ENCODE measurements at regions not wholly inside any gene's neighbourhood (a gene's known extent, or its start where the extent isn't known, plus 50 kb on each side); places are given as distances from the start of the nearest gene placed in this dataset.
"Not testable (repeated sequence)": the region's sequence is repeated elsewhere in the genome, so short reads cannot be mapped to it uniquely, and the experiment has no call there.

- Mint-ChIP-seq H3K27ac (ENCODE audit: unreplicated experiment) (no peak overlapping the region), H3K36me3 (ENCODE audit: low read depth) (no peaks in the 10 kb centered on the region), H3K27me3 (ENCODE audit: low read depth) (no peaks in the 10 kb centered on the region)
Measured at GRCh38 chr13:86355301-86355700, 556.1 kb upstream of the SLITRK6 start.

GRCh38 chr13:86357106-86357505, 557.9 kb upstream of the SLITRK6 start:
- Mint-ChIP-seq H3K9me3 (ENCODE audit: low read depth) (peaks cover 7% of the 10 kb centered on the region), H3K4me3 (ENCODE audit: unreplicated experiment) (no peak overlapping the region), H3K36me3 (ENCODE audit: low read depth) (no peaks in the 10 kb centered on the region), H3K27ac (ENCODE audit: unreplicated experiment) (no peak overlapping the region), H3K4me1 (ENCODE audit: low read depth) (no peaks in the 10 kb centered on the region), H3K27me3 (ENCODE audit: low read depth) (no peaks in the 10 kb centered on the region)
- no peak for DNase-seq (ENCODE audit: low spot score)
- no peak for TF ChIP-seq CTCF (IDR thresholded peaks at IDR 0.05)

More at GRCh38 chr13:86355301-86355700, 556.1 kb upstream of the SLITRK6 start:
- no peak overlapping the region for H3K4me3 Mint-ChIP-seq (ENCODE audit: unreplicated experiment)
- DNase-seq (ENCODE audit: low spot score): no peak
- TF ChIP-seq CTCF (IDR thresholded peaks at IDR 0.05): no peak
- H3K9me3 Mint-ChIP-seq (ENCODE audit: low read depth): no peaks in the 10 kb centered on the region
- no peaks in the 10 kb centered on the region for H3K4me1 Mint-ChIP-seq (ENCODE audit: low read depth)

DNA sequence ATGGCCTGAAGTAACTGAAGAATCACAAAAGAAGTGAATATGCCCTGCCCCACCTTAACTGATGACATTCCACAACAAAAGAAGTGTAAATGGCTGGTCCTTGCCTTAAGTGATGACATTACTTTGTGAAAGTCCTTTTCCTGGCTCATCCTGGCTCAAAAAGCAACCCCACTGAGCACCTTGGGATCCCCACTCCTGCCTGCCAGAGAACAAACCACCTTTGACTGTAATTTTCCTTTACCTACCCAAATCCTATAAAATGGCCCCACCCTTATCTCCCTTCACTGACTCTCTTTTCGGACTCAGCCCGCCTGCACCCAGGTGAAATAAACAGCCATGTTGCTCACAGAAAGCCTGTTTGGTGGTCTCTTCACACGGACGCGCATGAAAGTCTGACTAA, 564.5 kb upstream of the SLITRK6 start:
- not testable (repeated sequence) for H3K9me3 Mint-ChIP-seq (ENCODE audit: low read depth); H3K27me3 Mint-ChIP-seq (ENCODE audit: low read depth); H3K4me3 Mint-ChIP-seq (ENCODE audit: unreplicated experiment); H3K27ac Mint-ChIP-seq (ENCODE audit: unreplicated experiment); H3K4me1 Mint-ChIP-seq (ENCODE audit: low read depth); DNase-seq (ENCODE audit: low spot score); H3K36me3 Mint-ChIP-seq (ENCODE audit: low read depth)

- no peaks in the 10 kb centered on the region for H3K27me3 Mint-ChIP-seq (ENCODE audit: low read depth)
- no peak overlapping the region for H3K4me3 Mint-ChIP-seq (ENCODE audit: unreplicated experiment)
- DNase-seq (ENCODE audit: low spot score): no peak
- H3K9me3 Mint-ChIP-seq (ENCODE audit: low read depth): no peaks in the 10 kb centered on the region
- H3K36me3 Mint-ChIP-seq (ENCODE audit: low read depth): no peaks in the 10 kb centered on the region
- H3K27ac Mint-ChIP-seq (ENCODE audit: unreplicated experiment): no peak overlapping the region
- H3K4me1 Mint-ChIP-seq (ENCODE audit: low read depth): no peaks in the 10 kb centered on the region
- no peak for TF ChIP-seq CTCF (IDR thresholded peaks at IDR 0.05)
Measured at GRCh38 chr13:86368924-86369323, 569.7 kb upstream of the SLITRK6 start.

- DNase-seq (ENCODE audit: low spot score): no peak
- Mint-ChIP-seq H3K27me3 (ENCODE audit: low read depth) (no peaks in the 10 kb centered on the region), H3K4me1 (ENCODE audit: low read depth) (no peaks in the 10 kb centered on the region), H3K4me3 (ENCODE audit: unreplicated experiment) (no peak overlapping the region), H3K27ac (ENCODE audit: unreplicated experiment) (no peak overlapping the region), H3K9me3 (ENCODE audit: low read depth) (peaks cover 2% of the 10 kb centered on the region), H3K36me3 (ENCODE audit: low read depth) (no peaks in the 10 kb centered on the region)
- no peak for TF ChIP-seq CTCF (IDR thresholded peaks at IDR 0.05)
Measured at GRCh38 chr13:86377451-86377850, 578.2 kb upstream of the SLITRK6 start.

DNA sequence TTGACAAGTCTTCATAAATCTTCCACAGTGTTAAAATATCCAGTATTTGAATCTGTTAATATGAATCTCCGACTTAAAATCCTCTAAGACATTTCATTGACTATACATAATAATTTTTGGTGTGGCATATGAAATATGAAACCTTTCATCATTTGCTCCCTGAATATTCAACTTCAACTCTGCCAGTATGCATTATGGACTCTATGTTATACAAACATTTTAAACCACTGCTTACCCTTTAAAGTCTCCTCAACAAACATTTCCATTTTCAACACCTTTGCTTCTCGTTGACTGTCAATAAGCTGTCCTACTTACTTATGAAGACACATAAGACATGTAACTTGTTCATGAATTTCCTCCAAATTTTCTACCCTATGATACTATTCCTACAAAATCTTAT, 579.4 kb upstream of the SLITRK6 start:
- H3K36me3 Mint-ChIP-seq (ENCODE audit: low read depth): no peaks in the 10 kb centered on the region
- H3K4me3 Mint-ChIP-seq (ENCODE audit: unreplicated experiment): no peak overlapping the region
- no peak overlapping the region for H3K27ac Mint-ChIP-seq (ENCODE audit: unreplicated experiment)
- H3K4me1 Mint-ChIP-seq (ENCODE audit: low read depth): no peaks in the 10 kb centered on the region
- no peak for TF ChIP-seq CTCF (IDR thresholded peaks at IDR 0.05)
- no peaks in the 10 kb centered on the region for H3K27me3 Mint-ChIP-seq (ENCODE audit: low read depth)
- peaks cover 2% of the 10 kb centered on the region for H3K9me3 Mint-ChIP-seq (ENCODE audit: low read depth)
- no peak for DNase-seq (ENCODE audit: low spot score)

All from chondrocyte (in vitro differentiated cells).